Esophagus squamous epithelium (tissue), 4 donors: ENCODE measurements at regions not wholly inside any gene's neighbourhood (a gene's known extent, or its start where the extent isn't known, plus 50 kb on each side); places are given as distances from the start of the nearest gene placed in this dataset.

Experiments used
- POLR2A ChIP-seq, 4 donors: fragments of 450-650 bp; IDR thresholded peaks; one replicate each; pipeline ENCODE4 v1.6.1; 2017; ENCODE audit warnings: antibody characterized with exemption in 4 of 4, mild to moderate bottlenecking in 4 of 4, moderate library complexity in 3 of 4
- TF ChIP-seq, protein P1 (sequence below), 6 experiments: fragments of 450-650 bp in 4 of 6; fragments of 200-600 bp in 2 of 6; sonication (generic) in 2 of 6; IDR thresholded peaks; one replicate each; pipeline ENCODE4 v1.5.1; 2016 to 2019; ENCODE audit warnings: antibody characterized with exemption in 6 of 6, mild to moderate bottlenecking in 4 of 6, moderate library complexity in 4 of 6

DNA sequence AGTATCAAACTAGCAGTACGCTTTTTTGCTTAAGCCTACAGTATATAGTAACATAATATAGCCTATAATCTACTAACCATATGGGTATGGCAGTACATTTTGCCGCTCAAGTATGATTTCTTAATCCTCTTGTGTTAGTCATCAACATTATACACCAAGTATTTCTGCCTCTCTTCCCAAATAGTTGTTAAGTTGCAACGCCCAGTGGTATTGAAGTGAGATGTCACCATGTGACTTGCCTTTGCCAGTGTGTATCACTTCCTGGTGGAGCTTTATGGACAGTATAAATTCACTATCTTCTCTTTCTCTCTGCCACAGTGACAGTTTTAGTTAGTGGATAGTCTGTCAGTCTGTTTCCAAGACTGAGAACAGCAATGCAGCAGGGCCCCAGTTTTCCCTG, 535.5 kb downstream of the PDHA2 start:
- TF ChIP-seq POLR2A (IDR thresholded peaks at IDR 0.05) = no peak
- TF ChIP-seq, protein P1, sequence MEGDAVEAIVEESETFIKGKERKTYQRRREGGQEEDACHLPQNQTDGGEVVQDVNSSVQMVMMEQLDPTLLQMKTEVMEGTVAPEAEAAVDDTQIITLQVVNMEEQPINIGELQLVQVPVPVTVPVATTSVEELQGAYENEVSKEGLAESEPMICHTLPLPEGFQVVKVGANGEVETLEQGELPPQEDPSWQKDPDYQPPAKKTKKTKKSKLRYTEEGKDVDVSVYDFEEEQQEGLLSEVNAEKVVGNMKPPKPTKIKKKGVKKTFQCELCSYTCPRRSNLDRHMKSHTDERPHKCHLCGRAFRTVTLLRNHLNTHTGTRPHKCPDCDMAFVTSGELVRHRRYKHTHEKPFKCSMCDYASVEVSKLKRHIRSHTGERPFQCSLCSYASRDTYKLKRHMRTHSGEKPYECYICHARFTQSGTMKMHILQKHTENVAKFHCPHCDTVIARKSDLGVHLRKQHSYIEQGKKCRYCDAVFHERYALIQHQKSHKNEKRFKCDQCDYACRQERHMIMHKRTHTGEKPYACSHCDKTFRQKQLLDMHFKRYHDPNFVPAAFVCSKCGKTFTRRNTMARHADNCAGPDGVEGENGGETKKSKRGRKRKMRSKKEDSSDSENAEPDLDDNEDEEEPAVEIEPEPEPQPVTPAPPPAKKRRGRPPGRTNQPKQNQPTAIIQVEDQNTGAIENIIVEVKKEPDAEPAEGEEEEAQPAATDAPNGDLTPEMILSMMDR (IDR thresholded peaks at IDR 0.05) = no peak
